D721Med (cell line): ENCODE measurements at regions not wholly inside any gene's neighbourhood (a gene's known extent, or its start where the extent isn't known, plus 50 kb on each side); places are given as distances from the start of the nearest gene placed in this dataset.

Experiments
- DNase-seq: peaks from one replicate; pipeline ENCODE4 v3.0.0; 2011; ENCODE audit warnings: low spot score; ENCODE audit not compliant: insufficient read length
- FAIRE-seq: peaks from 2 replicates; lab custom pipeline; 2011; peaks lifted over from hg19 to GRCh38; lab: Jason Lieb, UNC
- TF ChIP-seq, protein P1 (sequence below): IDR thresholded peaks from 2 replicates; pipeline ENCODE4 v1.5.1; 2012; ENCODE audit warnings: mild to moderate bottlenecking, control low read depth; ENCODE audit not compliant: insufficient read depth; ENCODE audit errors: missing control alignments

DNA sequence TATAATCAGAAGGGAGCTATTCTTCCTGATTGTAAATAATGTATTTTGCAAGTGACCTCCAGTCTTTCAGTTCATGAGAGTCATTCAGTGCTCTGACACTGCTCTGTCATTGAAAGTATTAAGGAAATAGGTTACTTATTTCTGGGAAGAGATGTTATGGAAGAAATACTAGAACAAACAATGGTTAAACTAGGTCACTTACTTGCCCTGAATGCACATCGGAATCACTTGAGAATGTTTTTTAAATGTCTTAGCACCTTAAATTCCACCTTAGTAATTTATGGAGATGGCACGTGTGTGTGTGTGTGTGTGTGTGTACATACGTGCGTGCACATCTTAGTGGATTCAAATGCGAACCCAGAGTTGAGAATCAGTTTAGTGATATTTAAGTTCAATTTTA, 126.6 kb upstream of the KCNH7 start:
- FAIRE-seq (no peak), DNase-seq (no peak)
- TF ChIP-seq, protein P1, sequence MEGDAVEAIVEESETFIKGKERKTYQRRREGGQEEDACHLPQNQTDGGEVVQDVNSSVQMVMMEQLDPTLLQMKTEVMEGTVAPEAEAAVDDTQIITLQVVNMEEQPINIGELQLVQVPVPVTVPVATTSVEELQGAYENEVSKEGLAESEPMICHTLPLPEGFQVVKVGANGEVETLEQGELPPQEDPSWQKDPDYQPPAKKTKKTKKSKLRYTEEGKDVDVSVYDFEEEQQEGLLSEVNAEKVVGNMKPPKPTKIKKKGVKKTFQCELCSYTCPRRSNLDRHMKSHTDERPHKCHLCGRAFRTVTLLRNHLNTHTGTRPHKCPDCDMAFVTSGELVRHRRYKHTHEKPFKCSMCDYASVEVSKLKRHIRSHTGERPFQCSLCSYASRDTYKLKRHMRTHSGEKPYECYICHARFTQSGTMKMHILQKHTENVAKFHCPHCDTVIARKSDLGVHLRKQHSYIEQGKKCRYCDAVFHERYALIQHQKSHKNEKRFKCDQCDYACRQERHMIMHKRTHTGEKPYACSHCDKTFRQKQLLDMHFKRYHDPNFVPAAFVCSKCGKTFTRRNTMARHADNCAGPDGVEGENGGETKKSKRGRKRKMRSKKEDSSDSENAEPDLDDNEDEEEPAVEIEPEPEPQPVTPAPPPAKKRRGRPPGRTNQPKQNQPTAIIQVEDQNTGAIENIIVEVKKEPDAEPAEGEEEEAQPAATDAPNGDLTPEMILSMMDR: no peak

DNA sequence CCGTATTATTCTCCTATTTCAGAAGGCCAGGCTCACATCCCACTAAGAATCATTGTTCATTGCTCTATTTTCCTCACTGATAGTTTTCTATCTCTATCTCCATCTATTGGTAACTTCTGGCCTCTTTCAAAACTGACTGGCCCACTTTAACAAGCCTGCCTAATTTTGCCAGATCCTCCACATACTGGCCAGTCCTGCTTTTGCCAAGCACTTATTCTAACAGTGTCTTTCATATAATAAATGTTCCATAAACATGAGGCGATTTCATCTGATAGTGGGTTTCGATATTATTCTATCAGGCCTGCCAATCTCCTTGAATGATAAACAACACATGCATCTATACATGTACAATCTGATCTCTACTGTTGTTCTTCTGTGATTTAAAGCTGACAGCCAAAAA, 125.9 kb upstream of the KCNH7 start:
- no peak for FAIRE-seq

DNA sequence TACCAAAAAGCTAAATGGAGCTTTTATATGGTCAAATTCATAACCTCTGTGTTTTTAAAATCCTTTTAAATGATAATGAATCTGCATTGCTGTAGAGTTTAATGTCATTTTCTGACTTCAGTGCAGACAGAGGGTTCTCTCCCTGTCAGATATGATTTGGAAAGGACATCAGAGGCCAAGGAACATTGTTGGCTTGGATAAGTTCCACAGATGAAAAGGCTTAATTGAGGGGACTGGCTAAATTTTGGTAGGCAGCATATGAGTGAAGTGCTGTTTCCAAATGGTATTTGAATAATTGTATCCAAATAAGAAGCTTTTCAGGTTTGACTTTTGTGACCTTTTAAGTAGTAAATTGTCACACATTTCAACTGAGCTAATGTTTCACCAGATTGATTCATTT, 124.6 kb upstream of the KCNH7 start:
- TF ChIP-seq, protein P1: no peak
- FAIRE-seq (no peak), DNase-seq (no peak)

More for the DNA sequence above, 125.9 kb upstream of the KCNH7 start:
- DNase-seq: no peak
- TF ChIP-seq, protein P1: no peak

DNA sequence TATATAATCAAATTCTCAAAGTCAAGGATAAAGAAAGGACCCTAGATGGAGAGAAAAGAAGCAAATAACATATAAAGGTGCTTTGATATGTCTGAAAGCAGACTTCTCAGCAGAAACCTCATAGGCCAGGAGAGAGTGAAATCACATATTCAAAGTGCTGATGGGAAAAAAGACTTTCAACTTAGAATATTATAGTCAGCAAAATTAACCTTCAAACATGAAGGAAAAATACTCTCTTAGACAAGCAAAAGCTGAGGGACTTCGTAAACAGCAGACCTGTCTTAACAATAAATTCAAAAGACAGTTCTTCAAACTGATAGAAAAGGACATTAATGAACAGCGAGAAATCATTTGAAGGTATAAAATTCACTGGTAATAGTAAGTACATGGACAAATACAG, 107.2 kb upstream of the KCNH7 start:
- no peak for DNase-seq
- TF ChIP-seq, protein P1: no peak
- no peak for FAIRE-seq

DNA sequence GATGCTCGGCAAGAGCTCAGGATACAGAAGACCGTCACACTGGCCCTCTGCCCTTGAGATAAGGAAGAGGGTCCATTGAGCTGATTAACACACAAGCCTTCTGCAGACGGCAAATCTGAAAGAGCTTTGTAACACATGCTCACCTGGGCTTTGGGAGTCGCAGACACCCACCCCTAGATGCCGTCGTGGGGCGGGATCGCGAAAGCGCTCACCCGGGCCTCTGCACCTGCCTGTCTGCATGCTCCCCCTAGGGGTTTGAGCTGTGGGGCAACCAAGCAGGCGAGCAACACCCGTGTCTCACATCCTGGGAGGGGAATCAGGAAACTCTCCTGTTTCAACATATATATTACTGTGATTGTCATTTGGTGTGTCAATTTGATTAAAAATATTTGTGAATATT, 99.8 kb upstream of the KCNH7 start:
- FAIRE-seq: no peak
- TF ChIP-seq, protein P1: no peak
- no peak for DNase-seq

DNA sequence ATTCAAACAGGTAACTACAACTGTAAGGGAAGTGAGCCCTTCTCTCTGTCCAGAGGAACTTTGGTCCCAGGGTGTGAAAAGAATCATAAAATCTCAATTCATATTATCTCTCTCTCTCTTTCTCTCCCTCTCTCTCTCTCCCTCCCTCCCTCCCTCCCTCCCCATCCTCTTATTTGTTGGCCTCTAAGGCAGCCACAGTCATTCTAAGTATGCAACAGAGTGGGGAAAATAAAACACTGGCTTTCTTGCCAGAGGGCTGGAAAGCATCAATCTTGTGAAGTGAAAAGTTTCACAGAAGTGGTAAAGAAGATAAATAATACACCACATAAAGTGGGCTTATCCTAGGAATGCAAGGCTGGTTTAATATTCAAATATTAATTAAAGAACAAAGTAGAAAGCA, 95.6 kb upstream of the KCNH7 start:
- TF ChIP-seq, protein P1: no peak
- FAIRE-seq (no peak), DNase-seq (no peak)

DNA sequence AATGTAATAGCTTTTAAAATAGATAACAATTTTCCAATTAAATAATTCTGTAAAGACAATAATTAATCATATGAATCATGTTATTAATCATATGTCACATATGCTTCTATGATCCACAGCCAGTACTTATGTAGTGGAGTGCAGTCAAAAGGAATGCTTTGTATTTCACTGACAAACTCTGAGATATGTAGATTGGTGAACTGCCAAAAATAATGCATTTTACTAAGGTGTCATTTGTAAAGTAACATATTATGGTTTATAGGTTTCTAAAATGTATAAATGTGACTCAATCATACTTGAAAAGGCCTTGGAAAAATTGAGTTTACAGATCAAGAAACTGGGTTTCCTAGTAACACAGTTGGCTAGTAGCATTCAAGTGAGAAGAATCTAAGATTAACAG, 93.8 kb upstream of the KCNH7 start:
- TF ChIP-seq, protein P1: no peak
- DNase-seq: no peak
- FAIRE-seq: no peak
